HCT116 (cell line): ENCODE measurements at regions not wholly inside any gene's neighbourhood (a gene's known extent, or its start where the extent isn't known, plus 50 kb on each side); places are given as distances from the start of the nearest gene placed in this dataset.

Source experiments
- ATAC-seq: fragments of 200-7000 bp; cut with Tn5 transposase; 2 replicates; pipeline ENCODE4 v1.9.1; 2020; ENCODE audit warnings: mild to moderate bottlenecking, moderate library complexity
- BruUV-seq: library from RNA; stranded (reverse); fragments of 400-500 nt; replicated peaks from 2 replicates; lab custom pipeline; 2021; lab: Mats Ljungman, UMichigan
- CTCF ChIA-PET: fragments of 300-600 bp; sonication (Branson Sonifier 250); formaldehyde crosslinking; loops from one replicate; lab custom pipeline; 2021; ENCODE audit warnings: antibody characterized with exemption; lab: Charles Lee
- POLR2A ChIA-PET: fragments of 300-600, 350-600 bp; sonication (Branson Sonifier 250); formaldehyde crosslinking; loops from one replicate; lab custom pipeline; 2021; ENCODE audit warnings: antibody characterized with exemption; lab: Charles Lee
- RAD21 ChIA-PET, 2 experiments: fragments of 300-600 bp; sonication (Branson Sonifier 250); formaldehyde crosslinking; loops; one replicate each; lab custom pipeline; 2023; ENCODE audit warnings: low total read pairs in 2 of 2; ENCODE audit not compliant: uncharacterized antibody in 2 of 2, unreplicated experiment in 2 of 2, low non-redundant PET in 1 of 2; lab: Charles Lee
- DNase-seq: peaks from one replicate; pipeline ENCODE4 v3.0.0-alpha.2; 2010; ENCODE audit warnings: low read depth, low spot score
- H2AFZ ChIP-seq: fragments of 200-600 bp; shearing (Covaris generic), sonication (generic); 2 replicates; pipeline ENCODE4 v1.6.1; 2017; ENCODE audit warnings: low read depth, mixed run types, mixed read lengths, antibody characterized with exemption, low read length; ENCODE audit not compliant: poor library complexity, severe bottlenecking
- H3K27ac ChIP-seq: 2 replicates; pipeline ENCODE4 v1.5.1; 2012; ENCODE audit warnings: low read depth, low read length
- H3K27me3 ChIP-seq: fragments of 200-600 bp; sonication (generic); 2 replicates; pipeline ENCODE4 v1.6.1; 2016; ENCODE audit warnings: mixed run types, low read length, mixed read lengths; ENCODE audit not compliant: insufficient read depth
- H3K36me3 ChIP-seq, 2 experiments: fragments of 200-500 bp in 1 of 2; fragments of 200-600 bp in 1 of 2; sonication (Bioruptor generic) in 1 of 2; sonication (generic) in 1 of 2; 2 replicates each; pipeline versions ENCODE4 v1.5.1 to v1.6.1; 2014 to 2016; ENCODE audit warnings: low read length in 2 of 2, inconsistent platforms in 1 of 2, mixed read lengths in 1 of 2, mixed run types in 1 of 2; ENCODE audit not compliant: insufficient read depth in 2 of 2, control insufficient read depth in 1 of 2
- H3K4me1 ChIP-seq, 2 experiments: fragments of 200-600 bp in 1 of 2; sonication (generic) in 1 of 2; 2 replicates each; pipeline versions ENCODE4 v1.5.1 to v1.6.1; 2012 to 2017; ENCODE audit warnings: low read length in 2 of 2, inconsistent platforms in 1 of 2, mild to moderate bottlenecking in 1 of 2, mixed read lengths in 1 of 2, mixed run types in 1 of 2, moderate library complexity in 1 of 2; ENCODE audit not compliant: insufficient read depth in 2 of 2, control insufficient read depth in 1 of 2
- H3K4me2 ChIP-seq: fragments of 200-600 bp; sonication (generic); 2 replicates; pipeline ENCODE4 v1.6.1; 2017; ENCODE audit warnings: mixed run types, low read length, mixed read lengths
- H3K4me3 ChIP-seq, 2 experiments: fragments of 200-600 bp in 1 of 2; sonication (generic) in 1 of 2; replicated peaks in 1 of 2; 2 replicates each; pipeline ENCODE4 v1.5.1; 2011 to 2016; ENCODE audit warnings: low read length in 2 of 2, control low read depth in 1 of 2, low read depth in 1 of 2, mild to moderate bottlenecking in 1 of 2, mixed read lengths in 1 of 2, mixed run types in 1 of 2
- H3K79me2 ChIP-seq: fragments of 200-600 bp; sonication (generic); 2 replicates; pipeline ENCODE4 v1.6.1; 2017; ENCODE audit warnings: mild to moderate bottlenecking, mixed run types, low read length, moderate library complexity, mixed read lengths; ENCODE audit not compliant: insufficient read depth
- H3K9ac ChIP-seq: fragments of 200-600 bp; sonication (generic); 2 replicates; pipeline ENCODE4 v1.6.1; 2016; ENCODE audit warnings: low read length, mixed read lengths
- H3K9me2 ChIP-seq: fragments of 200-600 bp; sonication (generic), shearing (Covaris generic); 2 replicates; pipeline ENCODE4 v1.6.1; 2017; ENCODE audit warnings: mixed run types, mild to moderate bottlenecking, moderate library complexity; ENCODE audit not compliant: insufficient read depth
- H3K9me3 ChIP-seq, 2 experiments: fragments of 200-500 bp in 1 of 2; fragments of 200-600 bp in 1 of 2; sonication (Bioruptor generic) in 1 of 2; sonication (generic) in 1 of 2; 2 replicates each; pipeline ENCODE4 v1.6.1; 2014 to 2017; ENCODE audit warnings: low read length in 2 of 2, mixed read lengths in 2 of 2, inconsistent platforms in 1 of 2, low read depth in 1 of 2, mild to moderate bottlenecking in 1 of 2, mixed run types in 1 of 2, moderate library complexity in 1 of 2; ENCODE audit not compliant: control insufficient read depth in 1 of 2, insufficient read depth in 1 of 2
- H4K20me1 ChIP-seq: fragments of 200-600 bp; sonication (generic), shearing (Covaris generic); 2 replicates; pipeline ENCODE4 v1.6.1; 2017; ENCODE audit warnings: mixed run types, mild to moderate bottlenecking, moderate library complexity; ENCODE audit not compliant: insufficient read depth
- EZH2phosphoT487 ChIP-seq: fragments of 200-600 bp; IDR thresholded peaks from 2 replicates; pipeline ENCODE4 v1.6.1; 2018; ENCODE audit warnings: antibody characterized with exemption, borderline replicate concordance
- JUND ChIP-seq: IDR thresholded peaks from 2 replicates; pipeline ENCODE4 v1.6.1; 2012
- POLR2AphosphoS5 ChIP-seq: IDR thresholded peaks from 2 replicates; pipeline ENCODE4 v1.6.1; 2011; ENCODE audit warnings: mild to moderate bottlenecking, low read depth, low read length, moderate library complexity
- RAD21 ChIP-seq: IDR thresholded peaks from 2 replicates; pipeline ENCODE4 v1.6.1; 2012; ENCODE audit warnings: low read depth, mild to moderate bottlenecking
- REST ChIP-seq: IDR thresholded peaks from 2 replicates; pipeline ENCODE4 v1.6.1; 2012; ENCODE audit warnings: low read depth
- SIN3A ChIP-seq: IDR thresholded peaks from 2 replicates; pipeline ENCODE4 v1.6.1; 2012; ENCODE audit warnings: low read depth
- TCF7L2 ChIP-seq: IDR thresholded peaks from 2 replicates; pipeline ENCODE4 v1.7.0; 2011; ENCODE audit warnings: borderline replicate concordance, inconsistent platforms; ENCODE audit not compliant: insufficient read depth, insufficient read length; ENCODE audit errors: extremely low read depth
- YY1 ChIP-seq: IDR thresholded peaks from 2 replicates; pipeline ENCODE4 v1.6.1; 2011; ENCODE audit warnings: low read length, low read depth, moderate library complexity, mild to moderate bottlenecking; ENCODE audit not compliant: insufficient replicate concordance; ENCODE audit errors: extremely low read depth
- intact Hi-C: fragments of 100-400 bp; cut with micrococcal nuclease; formaldehyde crosslinking; loops from 2 replicates; pipeline ENCODE4 v1.10.0; 2022

- Histone ChIP-seq H3K79me2 (no peaks in the 10 kb centered on the region), H3K9me3 (peaks cover 0 to 18% of the 10 kb centered on the region in 2 experiments; a peak in 1 of 4 replicates), H3K9ac (no peak overlapping the region), H3K9me2 (no peaks in the 10 kb centered on the region), H3K27ac (no peak overlapping the region), H4K20me1 (no peaks in the 10 kb centered on the region), H3K4me2 (no peak overlapping the region), H3K4me1 (no peaks in the 10 kb centered on the region), H2AFZ (no peak overlapping the region), H3K27me3 (no peaks in the 10 kb centered on the region), H3K36me3 (no peaks in the 10 kb centered on the region), H3K4me3 (no peak overlapping the region)
- DNase-seq (no peak), ATAC-seq (no peak)
- no TSS peak for BruUV-seq
- TF ChIP-seq RAD21 (no peak), REST (no peak), TCF7L2 (no peak), POLR2AphosphoS5 (no peak)
- intact Hi-C loops: no loop called here
- CTCF ChIA-PET: no interaction called here
- POLR2A ChIA-PET: no interaction called here
- RAD21 ChIA-PET: no interaction called here
Observed at GRCh38 chr4:65924843-65925242, 254.6 kb upstream of the EPHA5 start.

DNA sequence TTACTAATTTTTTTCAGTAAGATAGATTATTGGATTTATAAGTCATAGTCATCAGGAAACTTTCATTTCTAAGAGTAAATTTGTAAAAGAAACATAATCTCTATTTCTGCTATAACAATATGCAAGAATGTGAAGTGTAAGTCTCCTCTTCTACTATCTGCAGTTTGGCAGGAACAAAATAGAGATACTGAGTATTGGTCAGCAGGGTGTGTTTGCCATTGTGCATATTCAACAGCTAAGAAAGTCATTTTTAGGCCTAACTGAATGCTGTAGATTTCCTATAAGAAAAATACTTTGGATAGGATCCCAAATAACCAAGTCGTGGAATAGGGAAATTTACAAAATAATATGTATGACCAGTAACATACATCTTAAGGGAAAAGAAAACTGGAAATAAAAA lies 253.3 kb upstream of the EPHA5 start:
- POLR2A ChIA-PET: no interaction called here
- intact Hi-C loops: no loop called here
- Histone ChIP-seq H3K9ac (no peak overlapping the region), H3K4me3 (no peak overlapping the region), H3K4me1 (no peaks in the 10 kb centered on the region), H3K27me3 (no peaks in the 10 kb centered on the region), H3K27ac (no peak overlapping the region), H4K20me1 (no peaks in the 10 kb centered on the region), H3K9me3 (peaks cover 0 to 18% of the 10 kb centered on the region in 2 experiments; a peak in 1 of 4 replicates), H3K79me2 (no peaks in the 10 kb centered on the region), H3K9me2 (no peaks in the 10 kb centered on the region), H3K36me3 (no peaks in the 10 kb centered on the region), H2AFZ (no peak overlapping the region), H3K4me2 (no peak overlapping the region)
- DNase-seq (no peak), ATAC-seq (no peak)
- TF ChIP-seq REST (no peak), EZH2phosphoT487 (no peak), RAD21 (no peak), JUND (no peak), SIN3A (no peak), YY1 (no peak), POLR2AphosphoS5 (no peak)
- RAD21 ChIA-PET: no interaction called here
- BruUV-seq: no TSS peak
- CTCF ChIA-PET: no interaction called here
